K562 (cell line): ENCODE measurements at regions not wholly inside any gene's neighbourhood (a gene's known extent, or its start where the extent isn't known, plus 50 kb on each side); places are given as distances from the start of the nearest gene placed in this dataset.

Experiments used
- FOS ChIP-seq: IDR thresholded peaks from 3 replicates; pipeline ENCODE4 v1.6.1; 2011; ENCODE audit not compliant: insufficient read length; ENCODE audit errors: extremely low read depth
- JUN ChIP-seq, 2 experiments: sonication (generic) in 1 of 2; formaldehyde crosslinking in 1 of 2; IDR thresholded peaks; 2 replicates each; pipeline versions ENCODE4 v1.6.1 to v1.8.0; 2012 to 2022; ENCODE audit warnings: borderline replicate concordance in 2 of 2, mild to moderate bottlenecking in 2 of 2, improper control_type of control experiment in 1 of 2, low read depth in 1 of 2, low read length in 1 of 2, missing genetic modification reagents in 1 of 2
- JUND ChIP-seq, 2 experiments: IDR thresholded peaks; 2 replicates in 1 of 2; 3 replicates in 1 of 2; pipeline ENCODE4 v1.6.1; 2011; ENCODE audit warnings: borderline replicate concordance in 2 of 2, low read depth in 2 of 2, low read length in 2 of 2, improper control_type of control experiment in 1 of 2, missing biosample characterization in 1 of 2, missing genetic modification characterization in 1 of 2, missing genetic modification reagents in 1 of 2

DNA sequence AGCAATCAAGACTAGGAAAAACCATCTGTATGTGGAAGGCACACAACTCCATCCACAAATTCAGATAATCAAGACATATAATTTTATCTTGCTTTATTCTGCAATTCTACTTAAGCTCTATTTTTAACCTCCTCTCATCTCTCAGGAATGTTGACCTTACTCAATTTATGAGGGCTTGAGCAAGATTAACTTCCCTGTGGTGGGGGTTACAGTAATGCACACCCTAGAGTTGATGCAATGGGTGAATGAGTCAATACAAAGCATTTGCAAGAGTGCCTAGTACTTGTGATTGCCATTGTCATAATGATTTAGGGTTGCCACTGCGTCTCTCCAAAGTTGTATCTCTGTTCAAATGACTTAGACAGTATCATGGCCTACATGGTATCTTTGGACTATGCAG lies 1598.4 kb upstream of the TMEM132C start:
- TF ChIP-seq JUN (IDR thresholded peaks at IDR 0.05; ENCODE audit: borderline replicate concordance, low read depth, low read length) (no peak), JUN (CRISPR knock-in tag; IDR thresholded peaks at IDR 0.05; ENCODE audit: borderline replicate concordance) (no peak), FOS (no peak), JUND (IDR thresholded peaks at IDR 0.05; ENCODE audit: borderline replicate concordance, low read depth, low read length) (no peak), JUND (tag; IDR thresholded peaks at IDR 0.05; ENCODE audit: borderline replicate concordance, low read depth, low read length) (no peak)
